GM18526 (cell line): ENCODE measurements at regions not wholly inside any gene's neighbourhood (a gene's known extent, or its start where the extent isn't known, plus 50 kb on each side); places are given as distances from the start of the nearest gene placed in this dataset.

ENCODE experiments used
- POLR2A ChIP-seq: IDR thresholded peaks from 3 replicates; pipeline ENCODE4 v1.6.1; 2011; ENCODE audit not compliant: insufficient read length; ENCODE audit errors: extremely low read depth

GRCh38 chr9:89792189-89793123, 187.6 kb downstream of the GADD45G start:
- TF ChIP-seq POLR2A: no peak

- TF ChIP-seq POLR2A: no peak
Observed at GRCh38 chr9:89793124-89793495, 188.3 kb downstream of the GADD45G start.

GRCh38 chr9:89793551-89793950, 188.7 kb downstream of the GADD45G start:
- TF ChIP-seq POLR2A: no peak

- no peak for TF ChIP-seq POLR2A
Observed at GRCh38 chr9:89794918-89795317, 190.1 kb downstream of the GADD45G start.

- TF ChIP-seq POLR2A: no peak
Observed at GRCh38 chr9:89795538-89796195, 190.9 kb downstream of the GADD45G start.

- no peak for TF ChIP-seq POLR2A
Observed at GRCh38 chr9:89796606-89797005, 191.8 kb downstream of the GADD45G start.

GRCh38 chr9:89797255-89797654, 192.4 kb downstream of the GADD45G start:
- no peak for TF ChIP-seq POLR2A

- TF ChIP-seq POLR2A: no peak
Observed at GRCh38 chr9:89797937-89798455, 193.2 kb downstream of the GADD45G start.

GRCh38 chr9:89798547-89799120, 193.8 kb downstream of the GADD45G start:
- TF ChIP-seq POLR2A: no peak

GRCh38 chr9:89799221-89799620, 194.4 kb downstream of the GADD45G start:
- no peak for TF ChIP-seq POLR2A

- TF ChIP-seq POLR2A: no peak
Observed at GRCh38 chr9:89799766-89800165, 195.0 kb downstream of the GADD45G start.

- TF ChIP-seq POLR2A: no peak
Observed at GRCh38 chr9:89801341-89801740, 196.5 kb downstream of the GADD45G start.

- TF ChIP-seq POLR2A: no peak
Observed at GRCh38 chr9:89801742-89802670, 197.2 kb downstream of the GADD45G start.

GRCh38 chr9:89802781-89803355, 198.1 kb downstream of the GADD45G start:
- TF ChIP-seq POLR2A: no peak
